GM12878 (cell line): ENCODE measurements at regions not wholly inside any gene's neighbourhood (a gene's known extent, or its start where the extent isn't known, plus 50 kb on each side); places are given as distances from the start of the nearest gene placed in this dataset.
"Not testable (repeated sequence)": the region's sequence is repeated elsewhere in the genome, so short reads cannot be mapped to it uniquely, and the experiment has no call there.

Experiments used
- ATAC-seq: fragments of 200-7000 bp; cut with Tn5 transposase; 3 replicates; pipeline ENCODE4 v1.9.1; 2020; ENCODE audit warnings: mild to moderate bottlenecking, moderate library complexity
- BruUV-seq: library from RNA; stranded (reverse); fragments of 400-500 nt; replicated peaks from 2 replicates; lab custom pipeline; 2021; lab: Mats Ljungman, UMichigan
- CTCF ChIA-PET: fragments of 300-600 bp; sonication (Branson Sonifier 250); formaldehyde crosslinking; extraction: SDS; loops from one replicate; lab custom pipeline; 2021; ENCODE audit warnings: inconsistent platforms; lab: Yijun Ruan, JAX
- POLR2A ChIA-PET: fragments of 350-600 bp; formaldehyde crosslinking; extraction: SDS; loops from one replicate; lab custom pipeline; 2021; ENCODE audit warnings: inconsistent platforms; lab: Charles Lee
- RAD21 ChIA-PET: fragments of 300-600 bp; sonication (Branson Sonifier 250); formaldehyde crosslinking; loops from one replicate; lab custom pipeline; 2023; ENCODE audit warnings: antibody characterized with exemption; ENCODE audit not compliant: unreplicated experiment; lab: Charles Lee
- SMC1A ChIA-PET: fragments of 300-600 bp; sonication (Branson Sonifier 250); formaldehyde crosslinking; loops from one replicate; lab custom pipeline; 2023; ENCODE audit not compliant: unreplicated experiment, uncharacterized antibody; lab: Charles Lee
- DNase-seq: peaks from one replicate; pipeline ENCODE4 v3.0.0-alpha.2; 2011; ENCODE audit warnings: low read depth, low spot score
- FAIRE-seq: peaks from 3 replicates; lab custom pipeline; 2011; peaks lifted over from hg19 to GRCh38; lab: Jason Lieb, UNC
- H2AFZ ChIP-seq: 2 replicates; pipeline ENCODE4 v1.6.0; 2011; ENCODE audit warnings: low read depth, low read length, control low read depth; ENCODE audit not compliant: control insufficient read depth
- H3K27ac ChIP-seq: 2 replicates; pipeline ENCODE4 v1.5.1; 2011; ENCODE audit warnings: control low read depth; ENCODE audit not compliant: control insufficient read depth, insufficient read depth
- H3K27me3 ChIP-seq, 2 experiments: replicated peaks in 1 of 2; 2 replicates each; pipeline versions ENCODE4 v1.6.0 to v1.6.1; 2011; ENCODE audit warnings: low read length in 1 of 2; ENCODE audit not compliant: control insufficient read depth in 2 of 2, insufficient read depth in 2 of 2
- H3K36me3 ChIP-seq, 2 experiments: 2 replicates each; pipeline ENCODE4 v1.5.1; 2011; ENCODE audit warnings: low read length in 1 of 2; ENCODE audit not compliant: control insufficient read depth in 2 of 2, insufficient read depth in 2 of 2
- H3K4me1 ChIP-seq: 2 replicates; pipeline ENCODE4 v1.6.1; 2011; ENCODE audit warnings: mild to moderate bottlenecking, low read length, moderate library complexity, mixed read lengths; ENCODE audit not compliant: control insufficient read depth, insufficient read depth
- H3K4me2 ChIP-seq: 2 replicates; pipeline ENCODE4 v1.6.0; 2011; ENCODE audit warnings: control low read depth; ENCODE audit not compliant: control insufficient read depth, insufficient read depth
- H3K4me3 ChIP-seq: fragments of 200-600 bp; sonication (generic); 2 replicates; pipeline ENCODE4 v1.5.1; 2016
- H3K79me2 ChIP-seq: 2 replicates; pipeline ENCODE4 v1.6.0; 2011; ENCODE audit warnings: low read length; ENCODE audit not compliant: control insufficient read depth, insufficient read depth
- H3K9ac ChIP-seq: 2 replicates; pipeline ENCODE4 v1.8.0; 2011; ENCODE audit warnings: low read length, control low read depth, mixed read lengths; ENCODE audit not compliant: control insufficient read depth, insufficient read depth
- H3K9me3 ChIP-seq: replicated peaks from 3 replicates; pipeline ENCODE4 v1.5.1; 2011; ENCODE audit warnings: mild to moderate bottlenecking, low read length; ENCODE audit not compliant: control insufficient read depth, insufficient read depth
- H4K20me1 ChIP-seq: 2 replicates; pipeline ENCODE4 v1.6.0; 2011; ENCODE audit not compliant: control insufficient read depth, insufficient read depth
- ATF2 ChIP-seq: IDR thresholded peaks from 2 replicates; pipeline ENCODE4 v1.6.1; 2012; ENCODE audit warnings: low read length, inconsistent platforms
- BACH1 ChIP-seq: fragments of 450-650 bp; IDR thresholded peaks from 2 replicates; pipeline ENCODE4 v1.6.1; 2017; ENCODE audit warnings: mild to moderate bottlenecking, borderline replicate concordance
- POLR2AphosphoS5 ChIP-seq: IDR thresholded peaks from 2 replicates; pipeline ENCODE4 v1.6.1; 2011; ENCODE audit warnings: mild to moderate bottlenecking, low read length, inconsistent platforms
- POU2F2 ChIP-seq: IDR thresholded peaks from 3 replicates; pipeline ENCODE4 v1.6.1; 2011; ENCODE audit warnings: low read depth, mild to moderate bottlenecking, low read length, borderline replicate concordance
- RELB ChIP-seq: fragments of 450-650 bp; IDR thresholded peaks from 2 replicates; pipeline ENCODE4 v1.6.1; 2017; ENCODE audit warnings: low read depth, mild to moderate bottlenecking, moderate library complexity
- SKIL ChIP-seq: fragments of 450-650 bp; IDR thresholded peaks from 2 replicates; pipeline ENCODE4 v1.6.1; 2017; ENCODE audit warnings: mild to moderate bottlenecking, low read depth, inconsistent platforms; ENCODE audit not compliant: poor library complexity, severe bottlenecking
- SPI1 ChIP-seq: IDR thresholded peaks from 2 replicates; pipeline ENCODE4 v1.6.1; 2011; ENCODE audit warnings: low read depth, mild to moderate bottlenecking, low read length, moderate library complexity, borderline replicate concordance; ENCODE audit not compliant: insufficient read depth
- TCF7 ChIP-seq: IDR thresholded peaks from 2 replicates; pipeline ENCODE4 v1.6.1; 2014; ENCODE audit warnings: antibody characterized with exemption, borderline replicate concordance
- WGBS: methylation state at CpG from one replicate; pipeline ENCODE4 v1.1.6; 2016; ENCODE audit warnings: low lambda C conversion rate; ENCODE audit not compliant: insufficient replicate concordance, insufficient coverage; ENCODE audit errors: missing lambda C conversion rate; 5-methylcytosine and 5-hydroxymethylcytosine counted together
- in situ Hi-C: fragments of 300-500 bp; cut with MboI; formaldehyde crosslinking; loops from 9 replicates; pipeline ENCODE4 v1.14.3; 2018; ENCODE audit warnings: mixed read lengths
- intact Hi-C: fragments of 100-400 bp; cut with micrococcal nuclease; formaldehyde crosslinking; loops from one replicate; pipeline ENCODE4 v1.14.2; 2022; ENCODE audit not compliant: unreplicated experiment

GRCh38 chr1:149635290-149635899, 51.7 kb downstream of the PPIAL4C start:
- DNase-seq, ATAC-seq, H3K4me3 ChIP-seq, H3K27me3 ChIP-seq, H4K20me1 ChIP-seq, CTCF ChIA-PET, H3K79me2 ChIP-seq, H3K9me3 ChIP-seq, FAIRE-seq, RAD21 ChIA-PET, in situ Hi-C loops, SMC1A ChIA-PET, H3K36me3 ChIP-seq, H3K27ac ChIP-seq, H3K9ac ChIP-seq, POLR2A ChIA-PET, BruUV-seq, intact Hi-C loops, H3K4me2 ChIP-seq, H2AFZ ChIP-seq, H3K4me1 ChIP-seq: not testable (repeated sequence)
- 19% methylated on average over 5 of the region's 10 CpGs for WGBS

GRCh38 chr1:149636286-149637122, 52.9 kb downstream of the PPIAL4C start:
- POLR2A ChIA-PET: not testable (repeated sequence)
- TF ChIP-seq RELB (peak; percentile 80), SPI1 (peak; percentile 19; the same call in 1 of the 2 replicates), TCF7 (peak; percentile 89), POU2F2 (peak; percentile 99), POLR2AphosphoS5 (peak; percentile 99), BACH1 (peak; percentile 99), SKIL (peak; percentile 63), ATF2 (peak; percentile 91)

More at GRCh38 chr1:149636286-149637122, 52.9 kb downstream of the PPIAL4C start:
- SMC1A ChIA-PET, H3K4me1 ChIP-seq, intact Hi-C loops, H3K27me3 ChIP-seq, H3K79me2 ChIP-seq, FAIRE-seq, RAD21 ChIA-PET, in situ Hi-C loops, H4K20me1 ChIP-seq, H3K9me3 ChIP-seq, CTCF ChIA-PET, H3K36me3 ChIP-seq: not testable (repeated sequence)
- ATAC-seq: peak; percentile 91
- Histone ChIP-seq H2AFZ (peak overlapping the region; percentile 85), H3K27ac (peak overlapping the region; percentile 93), H3K4me3 (peak overlapping the region; percentile 68), H3K9ac (peak overlapping the region; percentile 81), H3K4me2 (peak overlapping the region; percentile 33)
- WGBS: under 1% methylated on average over 38 of the region's 41 CpGs
- TSS peak; percentile 100 for BruUV-seq
- peak; percentile 89 for DNase-seq
